ENCODE measurements at regions not wholly inside any gene's neighbourhood (a gene's known extent, or its start where the extent isn't known, plus 50 kb on each side); places are given as distances from the start of the nearest gene placed in this dataset.

DNA sequence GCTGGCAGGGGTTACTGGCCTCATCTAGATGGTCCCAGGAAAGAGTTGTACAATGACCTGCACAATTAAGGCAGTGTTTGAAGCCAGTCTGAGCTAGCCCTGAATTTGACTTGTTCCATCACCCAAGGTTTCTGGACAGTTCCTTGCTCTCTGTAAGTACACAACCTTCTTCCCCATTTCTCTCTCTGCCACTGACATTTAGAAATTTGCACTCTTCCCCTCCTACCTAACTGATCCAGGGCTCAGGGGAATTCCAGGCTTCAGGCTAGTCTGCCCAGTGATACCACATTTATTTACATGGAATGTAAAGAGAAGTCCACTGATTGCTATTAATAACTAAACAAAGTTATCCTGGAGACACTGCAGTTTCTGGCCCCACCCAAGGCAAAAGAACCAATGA lies 139.0 kb upstream of the GPR26 start:
- DNase-seq (ENCODE audit: low spot score) = no peak

DNA sequence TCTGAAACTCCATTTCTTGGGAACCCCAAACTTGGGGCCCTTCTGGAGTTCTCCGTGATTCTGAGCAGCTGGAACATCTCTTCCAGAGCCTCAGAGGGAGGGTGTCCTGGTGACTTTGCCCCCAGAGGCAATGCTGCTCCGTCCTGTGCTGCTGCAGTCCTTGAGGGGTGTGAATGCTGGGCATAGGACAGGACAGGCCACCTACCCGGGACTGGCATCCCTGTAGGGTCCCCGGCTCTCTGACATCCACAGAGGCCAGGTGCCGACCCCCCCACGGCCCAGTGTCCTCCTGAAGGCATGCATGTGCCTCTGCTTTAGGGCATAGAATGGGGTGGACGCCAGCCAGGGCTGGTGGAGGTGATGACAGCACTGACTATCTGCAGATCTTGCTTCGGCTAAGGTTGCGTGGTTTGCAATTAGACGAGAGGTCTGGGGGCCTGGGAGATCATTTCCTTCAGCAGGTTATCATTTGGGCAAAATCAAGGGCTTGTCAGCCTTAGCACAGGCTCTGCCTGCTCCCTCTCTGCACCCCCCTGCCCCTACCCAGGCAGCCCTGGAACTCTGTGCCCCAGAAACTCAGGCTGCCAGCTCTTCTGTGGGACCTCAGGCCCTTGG lies 136.9 kb upstream of the GPR26 start:
- DNase-seq (ENCODE audit: low spot score) = no peak

DNA sequence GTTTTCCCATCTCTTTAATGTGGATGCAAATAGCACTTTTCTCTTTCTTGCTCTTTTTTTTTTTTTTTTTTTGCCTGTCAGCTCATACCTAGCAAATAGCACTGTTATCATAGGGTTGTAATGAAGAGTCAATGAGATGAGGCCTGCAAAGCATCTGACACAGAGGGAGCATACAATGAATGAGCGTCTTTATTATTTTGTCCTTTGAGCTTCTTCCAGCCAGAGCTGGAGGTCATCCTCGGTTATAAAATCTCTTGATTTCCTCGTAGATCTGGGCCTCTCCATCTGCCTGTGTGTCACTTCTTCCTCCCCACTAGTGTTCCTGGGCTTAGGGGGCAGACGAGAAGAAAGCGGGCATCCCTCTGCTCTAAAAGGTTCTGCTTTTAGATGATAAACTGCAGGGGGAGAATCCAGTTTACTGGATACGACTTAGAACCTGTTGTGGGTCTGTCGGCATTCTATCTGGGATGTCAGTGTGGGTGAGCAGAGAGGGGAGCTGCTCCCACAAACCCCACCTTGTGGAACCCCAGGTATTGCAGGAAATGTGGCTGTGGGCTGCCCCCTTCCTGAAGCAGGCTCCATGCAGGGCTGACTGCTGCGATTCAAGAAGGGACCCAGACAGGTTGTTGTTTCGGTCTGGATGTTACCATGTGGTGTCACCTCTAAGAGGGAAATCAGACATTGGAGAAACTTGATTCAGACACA lies 135.8 kb upstream of the GPR26 start:
- no peak for DNase-seq (ENCODE audit: low spot score)

DNA sequence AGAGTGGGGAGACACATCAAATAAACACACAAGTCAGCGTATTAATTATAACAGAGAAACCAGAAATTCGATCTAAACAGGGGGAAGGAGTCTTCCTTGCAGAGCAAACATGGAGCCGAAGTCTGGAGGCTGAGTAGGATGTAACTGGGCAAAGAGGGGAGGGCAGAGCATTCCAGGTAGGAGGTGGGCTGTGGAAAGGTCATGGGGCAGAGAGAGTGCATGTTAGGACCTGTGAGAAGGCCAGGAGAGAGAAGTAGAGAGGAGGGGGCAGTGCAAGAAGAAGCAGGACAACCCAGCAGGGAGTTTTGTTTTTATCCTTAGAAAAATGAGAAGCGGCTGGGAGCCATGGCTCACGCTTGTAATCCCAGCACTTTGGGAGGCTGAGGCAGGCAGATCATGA lies 130.8 kb upstream of the GPR26 start:
- DNase-seq (ENCODE audit: low spot score) = no peak

- no peak for DNase-seq (ENCODE audit: low spot score)
These were observed 129.8 kb upstream of the GPR26 start for GRCh38 chr10:123536176-123536845.

DNA sequence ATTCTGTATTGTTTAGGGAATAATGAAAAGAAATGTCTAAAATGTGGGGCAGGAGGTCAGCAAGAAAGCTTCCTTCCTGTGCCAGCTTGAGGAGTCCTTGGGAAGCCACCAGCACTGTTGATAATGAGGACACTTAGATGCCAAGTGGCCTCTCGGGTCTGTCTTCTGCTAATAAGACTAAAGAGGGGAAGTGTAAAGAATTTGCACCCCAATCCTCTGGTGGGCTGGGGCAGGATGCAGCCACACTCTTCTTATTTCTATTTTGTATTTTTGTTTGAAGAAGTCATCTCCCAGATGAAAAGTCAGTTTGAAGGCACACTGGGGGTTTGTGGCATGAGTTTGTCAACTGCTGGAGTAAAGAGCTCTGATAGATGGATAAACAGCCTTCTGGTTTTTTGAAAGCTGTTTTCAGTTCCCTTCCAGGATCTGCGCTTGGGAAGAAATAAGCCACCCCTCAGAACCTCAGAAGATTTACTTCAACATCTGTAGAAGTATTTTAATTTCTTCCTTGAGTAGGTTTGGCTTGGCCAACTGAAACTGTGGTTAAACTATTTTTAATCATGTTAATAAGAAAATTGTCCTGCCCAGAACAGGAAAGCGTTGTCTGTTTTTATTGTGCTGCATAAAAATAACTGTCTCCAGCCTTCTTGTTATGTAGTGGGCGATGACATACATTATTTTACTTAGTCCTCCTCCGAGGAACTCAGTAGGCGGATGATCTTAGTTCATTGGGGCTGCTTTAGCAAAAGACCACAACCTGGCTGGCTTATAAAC lies 128.8 kb upstream of the GPR26 start:
- no peak for DNase-seq (ENCODE audit: low spot score)

- DNase-seq (ENCODE audit: low spot score) = no peak
These were observed 127.5 kb upstream of the GPR26 start for GRCh38 chr10:123538401-123539320.

GRCh38 chr10:123544986-123545385 lies 121.2 kb upstream of the GPR26 start:
- DNase-seq (ENCODE audit: low spot score) = no peak

- no peak for DNase-seq (ENCODE audit: low spot score)
These were observed 117.4 kb upstream of the GPR26 start for GRCh38 chr10:123548770-123549169.

DNA sequence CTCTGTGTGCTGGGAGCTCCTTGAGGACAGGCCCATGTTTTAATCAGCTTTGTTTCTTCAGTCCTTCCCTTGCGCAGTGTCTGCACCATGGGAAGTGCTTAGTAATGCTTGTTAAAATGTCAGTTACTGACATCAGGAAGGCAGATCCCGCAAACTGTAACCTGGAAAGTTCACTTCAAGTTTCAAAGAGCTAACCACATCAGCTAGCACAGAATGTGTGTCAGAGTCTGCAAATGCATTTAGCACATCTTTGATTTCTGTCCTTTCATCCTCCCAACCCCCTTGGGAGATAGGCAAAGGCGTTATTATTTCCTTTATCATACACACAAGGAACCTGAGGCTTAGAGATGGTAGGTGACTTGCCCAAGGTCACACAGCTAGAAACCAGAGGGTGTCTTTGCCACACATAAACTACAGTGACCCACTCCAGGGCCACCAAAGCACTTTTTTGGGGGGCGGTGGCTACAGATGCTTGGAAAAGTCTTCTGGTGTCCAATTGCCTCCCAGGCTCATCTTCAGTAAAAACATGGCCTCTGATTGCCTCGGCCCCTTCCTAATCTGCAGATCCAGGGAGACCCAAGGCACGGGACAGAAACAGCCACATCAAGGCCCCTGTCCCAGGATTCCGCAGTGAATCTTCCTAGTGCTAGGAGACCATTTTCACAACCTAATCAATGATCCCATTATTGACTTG lies 116.2 kb upstream of the GPR26 start:
- DNase-seq (ENCODE audit: low spot score) = no peak

DNA sequence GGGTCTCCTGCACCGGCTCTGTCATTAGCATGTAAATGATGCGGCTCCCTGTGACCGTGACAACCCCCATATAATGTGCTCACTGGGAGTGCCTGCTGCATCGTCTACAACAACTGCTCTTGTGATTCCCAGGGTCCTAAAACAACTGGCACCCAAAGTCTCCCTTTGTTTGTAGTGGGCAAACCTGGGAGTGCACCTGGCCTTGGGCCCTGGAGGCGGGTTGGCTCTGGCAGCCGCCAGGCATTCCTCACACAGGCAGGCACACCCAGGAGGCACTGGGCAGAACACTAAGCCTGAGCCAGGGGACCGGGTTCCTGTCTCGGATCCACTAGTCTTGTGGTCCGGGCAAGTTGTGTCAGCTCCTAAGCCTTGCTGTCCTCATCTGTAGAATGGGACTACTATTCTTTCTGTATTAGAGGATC lies 115.5 kb upstream of the GPR26 start:
- DNase-seq (ENCODE audit: low spot score) = no peak

DNA sequence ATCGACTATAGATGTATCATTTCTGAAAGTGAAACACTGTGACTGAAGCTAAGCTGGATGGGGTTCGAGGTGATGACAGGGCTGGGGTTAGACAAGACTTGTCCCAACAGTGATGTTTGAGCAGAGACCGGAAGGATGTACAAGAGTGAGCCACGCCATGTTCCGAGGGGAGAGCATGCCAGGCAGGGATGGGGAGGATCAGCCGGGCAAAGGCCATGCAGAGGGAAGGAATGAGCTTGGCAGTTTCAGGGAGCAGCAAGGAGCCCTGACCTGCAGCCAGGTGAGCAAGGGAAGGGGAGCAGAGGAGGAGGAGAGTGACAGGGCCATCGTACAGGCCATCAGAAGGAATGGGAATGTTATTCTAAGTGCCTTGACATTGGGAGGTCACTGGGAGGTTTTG lies 114.9 kb upstream of the GPR26 start:
- no peak for DNase-seq (ENCODE audit: low spot score)

- DNase-seq (ENCODE audit: low spot score) = no peak
These were observed 113.2 kb upstream of the GPR26 start for GRCh38 chr10:123552760-123553554.

DNA sequence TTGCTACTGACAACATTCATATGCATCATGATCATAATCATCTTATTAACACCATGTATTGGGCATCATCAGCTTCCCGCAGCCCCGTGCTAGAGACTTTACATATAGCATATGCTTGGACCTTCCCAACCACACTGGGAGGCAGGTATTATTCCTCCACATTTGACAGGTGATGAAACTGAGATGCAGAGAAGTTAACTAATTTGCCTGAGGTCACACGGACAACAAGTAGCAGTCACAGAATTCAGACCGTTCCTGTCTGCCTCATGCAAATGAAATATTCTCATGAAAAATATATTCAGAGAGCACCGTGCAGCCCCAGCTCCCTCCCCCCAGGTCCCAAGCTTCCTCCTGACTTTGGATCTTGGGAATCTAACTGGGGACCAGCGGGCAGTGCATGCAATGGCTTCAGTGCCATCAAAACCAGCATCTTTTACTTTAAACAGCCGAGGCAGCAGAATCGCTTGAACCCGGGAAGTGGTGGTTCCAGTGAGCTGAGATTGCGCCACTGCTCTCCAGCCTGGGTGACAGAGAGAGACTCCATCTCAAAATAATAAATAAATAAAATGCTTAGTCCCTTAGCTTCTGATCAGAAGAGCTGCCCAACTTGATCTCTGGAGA lies 112.2 kb upstream of the GPR26 start:
- no peak for DNase-seq (ENCODE audit: low spot score)

DNA sequence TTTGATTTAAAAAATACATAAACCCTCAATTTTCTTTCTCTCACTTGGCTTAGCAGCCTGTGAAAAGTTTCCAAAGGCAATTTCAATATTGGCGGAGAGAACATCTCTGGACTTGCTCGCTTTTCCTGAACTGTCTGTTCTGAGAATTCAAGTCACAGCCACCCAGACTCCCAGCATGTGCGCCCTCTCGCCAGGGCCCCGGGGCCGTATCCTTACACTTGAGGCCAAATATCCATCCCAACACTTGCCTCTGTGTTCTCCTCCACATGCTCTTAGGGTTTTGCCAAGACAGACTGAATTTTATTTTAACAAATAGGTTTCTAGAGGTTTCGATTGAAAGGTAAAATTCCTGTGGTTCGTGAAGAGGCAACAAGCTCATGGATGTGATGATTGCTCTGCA lies 111.5 kb upstream of the GPR26 start:
- DNase-seq (ENCODE audit: low spot score) = no peak

- DNase-seq (ENCODE audit: low spot score) = no peak
These were observed 110.5 kb upstream of the GPR26 start for GRCh38 chr10:123555616-123556015.

DNA sequence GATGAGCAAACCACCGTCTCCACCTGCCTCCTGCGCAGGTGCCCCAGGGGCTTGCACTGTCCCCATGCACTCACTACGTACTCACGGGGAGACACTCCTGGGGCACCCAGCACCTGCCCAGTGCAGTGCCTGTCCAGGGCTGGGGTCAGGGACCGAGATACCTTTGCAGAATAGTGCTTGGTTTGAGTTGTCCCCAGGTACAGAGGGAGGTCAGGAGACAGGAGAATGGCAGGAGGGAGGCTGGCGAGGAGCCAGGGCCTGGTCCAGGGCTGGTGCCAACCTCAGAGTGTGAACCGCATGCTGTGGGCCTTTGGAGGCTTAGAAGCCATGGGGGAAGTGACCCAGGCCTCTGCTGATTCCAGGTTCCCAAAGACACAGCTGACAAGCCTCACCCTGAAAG lies 110.1 kb upstream of the GPR26 start:
- DNase-seq (ENCODE audit: low spot score) = no peak

GRCh38 chr10:123556736-123557135 lies 109.4 kb upstream of the GPR26 start:
- DNase-seq (ENCODE audit: low spot score) = no peak

DNA sequence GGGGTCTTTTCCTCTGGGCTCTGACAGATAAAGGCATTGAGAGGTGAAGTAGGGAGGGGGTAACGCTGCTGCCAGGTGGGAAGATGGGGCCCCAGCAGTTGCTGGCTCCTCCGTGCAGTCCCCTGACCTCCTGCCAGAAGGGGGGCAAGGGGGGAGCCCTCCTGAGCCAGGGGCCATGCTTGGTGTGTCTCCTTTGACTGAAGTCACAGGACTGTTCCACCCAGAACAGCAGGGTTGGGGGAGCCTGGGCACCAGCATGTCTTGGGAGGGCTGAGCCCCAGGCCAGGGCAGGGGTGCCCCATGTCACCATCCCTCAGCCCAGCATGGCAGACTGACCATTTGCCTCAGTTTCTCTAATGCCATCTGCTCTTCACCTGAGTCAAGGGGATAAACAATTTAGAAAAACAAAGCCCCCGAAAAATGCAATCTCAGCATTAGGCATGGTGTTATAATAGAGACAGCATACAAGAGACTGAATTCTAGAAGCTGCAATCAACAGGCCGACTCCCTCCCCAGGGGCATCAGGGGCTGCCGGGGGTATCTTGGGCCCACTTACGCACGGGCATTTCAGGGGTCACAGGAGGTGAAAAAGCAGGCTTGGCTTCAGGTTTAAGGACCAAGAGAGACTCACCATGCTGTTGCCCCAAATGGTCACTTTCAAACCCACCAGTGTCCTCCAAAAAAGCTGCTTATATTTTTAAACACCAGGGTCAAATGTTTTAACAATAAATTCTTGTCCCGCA lies 108.6 kb upstream of the GPR26 start:
- DNase-seq (ENCODE audit: low spot score) = no peak
